B cell (primary cell): ENCODE measurements at regions not wholly inside any gene's neighbourhood (a gene's known extent, or its start where the extent isn't known, plus 50 kb on each side); places are given as distances from the start of the nearest gene placed in this dataset.

Experiments used
- ATAC-seq: fragments of 200-7000 bp; cut with Tn5 transposase; one replicate; pipeline ENCODE4 v1.10.0; 2021; ENCODE audit warnings: low read depth, mild to moderate bottlenecking, moderate number of reproducible peaks, moderate library complexity
- CTCF ChIA-PET: fragments of 350-600 bp; sonication (Branson Sonifier 250); formaldehyde crosslinking; loops from one replicate; lab custom pipeline; 2021; ENCODE audit warnings: antibody characterized with exemption, inconsistent platforms; lab: Charles Lee
- POLR2A ChIA-PET: fragments of 350-600 bp; sonication (Branson Sonifier 250); formaldehyde crosslinking; loops from one replicate; lab custom pipeline; 2021; ENCODE audit warnings: antibody characterized with exemption; lab: Charles Lee
- DNase-seq: peaks from one replicate; pipeline ENCODE4 v3.0.0; 2013
- H2AFZ ChIP-seq: 2 replicates; pipeline ENCODE4 v1.6.1; 2012; ENCODE audit warnings: mild to moderate bottlenecking, low read depth, low read length; ENCODE audit not compliant: insufficient read depth, poor library complexity, severe bottlenecking
- H3K27ac ChIP-seq, 2 donors: 1 replicate in 1 of 2; 2 replicates in 1 of 2; pipeline ENCODE4 v1.5.1; 2012 to 2013; ENCODE audit warnings: low read length in 2 of 2, mild to moderate bottlenecking in 2 of 2, moderate library complexity in 1 of 2
- H3K27me3 ChIP-seq, 4 experiments: fragments of 200-600 bp in 1 of 4; sonication (generic) in 1 of 4; replicated peaks in 1 of 4; 1 replicate in 2 of 4; 2 replicates in 2 of 4; pipeline versions ENCODE4 v1.6.1 to v1.7.0; 2013 to 2016; ENCODE audit warnings: low read length in 3 of 4, mild to moderate bottlenecking in 2 of 4, mixed read lengths in 1 of 4, moderate library complexity in 1 of 4; ENCODE audit not compliant: insufficient read depth in 4 of 4, control insufficient read depth in 3 of 4; ENCODE audit errors: control extremely low read depth in 1 of 4
- H3K36me3 ChIP-seq, 2 experiments: replicated peaks in 1 of 2; 1 replicate in 1 of 2; 2 replicates in 1 of 2; pipeline versions ENCODE4 v1.6.1 to v1.7.1; 2013; ENCODE audit warnings: low read length in 1 of 2; ENCODE audit not compliant: insufficient read depth in 2 of 2, control insufficient read depth in 1 of 2; ENCODE audit errors: control extremely low read depth in 1 of 2, extremely low read depth in 1 of 2
- H3K4me1 ChIP-seq, 2 donors: fragments of 200-600 bp in 1 of 2; sonication (generic) in 1 of 2; 1 replicate in 1 of 2; 2 replicates in 1 of 2; pipeline versions ENCODE4 v1.5.1 to v1.6.1; 2013 to 2017; ENCODE audit warnings: low read length in 2 of 2; ENCODE audit not compliant: control insufficient read depth in 2 of 2, insufficient read depth in 2 of 2
- H3K4me2 ChIP-seq: replicated peaks from 2 replicates; pipeline ENCODE3; 2012; ENCODE audit warnings: mild to moderate bottlenecking, low read depth, low read length; ENCODE audit not compliant: poor library complexity, severe bottlenecking
- H3K4me3 ChIP-seq, 5 experiments: fragments of 200-600 bp in 1 of 5; sonication (generic) in 1 of 5; 1 replicate in 3 of 5; 2 replicates in 2 of 5; pipeline versions ENCODE4 v1.5.1 to v1.7.0; 2011 to 2016; ENCODE audit warnings: low read length in 4 of 5, mild to moderate bottlenecking in 4 of 5, low read depth in 2 of 5, control low read depth in 1 of 5, moderate library complexity in 1 of 5; ENCODE audit not compliant: insufficient read depth in 1 of 5; ENCODE audit errors: control extremely low read depth in 1 of 5, extremely low read depth in 1 of 5
- H3K79me2 ChIP-seq: fragments of 200-600 bp; sonication (generic); one replicate; pipeline ENCODE4 v1.6.0; 2016; ENCODE audit warnings: low read length; ENCODE audit not compliant: control insufficient read depth, insufficient read depth
- H3K9ac ChIP-seq: fragments of 200-600 bp; sonication (generic); 2 replicates; pipeline ENCODE4 v1.6.1; 2017; ENCODE audit warnings: mild to moderate bottlenecking, low read length, moderate library complexity
- H3K9me3 ChIP-seq, 3 donors: one replicate each; pipeline versions ENCODE4 v1.6.1 to v1.7.1; 2013; ENCODE audit warnings: low read length in 2 of 3; ENCODE audit not compliant: control insufficient read depth in 2 of 3, insufficient read depth in 1 of 3; ENCODE audit errors: control extremely low read depth in 1 of 3
- H4K20me1 ChIP-seq: 2 replicates; pipeline ENCODE4 v1.6.0; 2012; ENCODE audit warnings: mild to moderate bottlenecking, low read length; ENCODE audit not compliant: insufficient read depth, control insufficient read depth, poor library complexity, severe bottlenecking
- H3K27ac Mint-ChIP-seq: one replicate; pipeline ENCODE4 v1.8.0; 2021; ENCODE audit warnings: mixed read lengths
- H3K27me3 Mint-ChIP-seq: one replicate; pipeline ENCODE4 v1.8.0; 2021; ENCODE audit warnings: mixed read lengths
- H3K4me1 Mint-ChIP-seq: one replicate; pipeline ENCODE4 v1.8.0; 2021; ENCODE audit warnings: mixed read lengths
- H3K4me3 Mint-ChIP-seq: one replicate; pipeline ENCODE4 v1.8.0; 2021; ENCODE audit warnings: mixed read lengths
- H3K9me3 Mint-ChIP-seq: one replicate; pipeline ENCODE4 v1.8.0; 2022; ENCODE audit warnings: mixed read lengths; ENCODE audit not compliant: insufficient read depth
- CTCF ChIP-seq: fragments of 200-600 bp; IDR thresholded peaks from one replicate; pipeline ENCODE4 v1.8.0; 2022; ENCODE audit warnings: antibody characterized with exemption, mild to moderate bottlenecking
- EZH2 ChIP-seq: IDR thresholded peaks from 2 replicates; pipeline ENCODE4 v1.6.1; 2012; ENCODE audit warnings: borderline replicate concordance, low read depth, mild to moderate bottlenecking, moderate library complexity, low read length; ENCODE audit not compliant: insufficient read depth, poor library complexity, severe bottlenecking
- WGBS: methylation state at CpG from one replicate; pipeline ENCODE4 v1.1.5; 2013; ENCODE audit warnings: missing lambda C conversion rate; ENCODE audit not compliant: insufficient coverage; 5-methylcytosine and 5-hydroxymethylcytosine counted together
- intact Hi-C: fragments of 100-400 bp; cut with micrococcal nuclease; formaldehyde crosslinking; loops from one replicate; pipeline ENCODE4 v1.10.0; 2022

GRCh38 chr3:124570232-124570631 lies 160.0 kb upstream of the UMPS start:
- Histone ChIP-seq H3K9ac (no peak overlapping the region), H4K20me1 (no peaks in the 10 kb centered on the region), H3K4me3 (no peak overlapping the region), H3K4me2 (no peak overlapping the region), H3K79me2 (no peaks in the 10 kb centered on the region), H3K27ac (no peak overlapping the region), H3K9me3 (no peaks in the 10 kb centered on the region), H2AFZ (no peak overlapping the region), H3K4me1 (no peaks in the 10 kb centered on the region), H3K27me3 (peaks cover 0 to 4% (median under 1%) of the 10 kb centered on the region in 4 experiments), H3K36me3 (no peaks in the 10 kb centered on the region)
- Mint-ChIP-seq H3K27me3 (no peaks in the 10 kb centered on the region), H3K4me1 (peaks cover 3% of the 10 kb centered on the region), H3K9me3 (no peaks in the 10 kb centered on the region), H3K4me3 (no peak overlapping the region), H3K27ac (no peak overlapping the region)
- TF ChIP-seq CTCF (no peak), EZH2 (no peak)
- intact Hi-C loops = no loop called here
- ChIA-PET CTCF (interaction anchor here (3.3 to 3.6 kb wide), 2 partner anchors 10 to 119 kb away, joined by 27 to 35 read pairs; no protein-coding TSS in a partner anchor), POLR2A (no interaction called here)
- no CpG with 5 or more reads among the region's 2 CpGs for WGBS
- DNase-seq = no peak
- no peak for ATAC-seq

GRCh38 chr3:124572851-124573405 lies 157.3 kb upstream of the UMPS start:
- Mint-ChIP-seq H3K27me3 (peaks cover 4% of the 10 kb centered on the region), H3K9me3 (no peaks in the 10 kb centered on the region), H3K4me3 (no peak overlapping the region), H3K4me1 (peaks cover 9% of the 10 kb centered on the region), H3K27ac (no peak overlapping the region)
- DNase-seq = no peak
- no peak overlapping the region for H3K4me2 ChIP-seq
- H3K4me3 ChIP-seq = no peak overlapping the region
- H3K4me1 ChIP-seq = no peaks in the 10 kb centered on the region
- H3K79me2 ChIP-seq = no peaks in the 10 kb centered on the region
- H4K20me1 ChIP-seq = no peaks in the 10 kb centered on the region
- intact Hi-C loops = no loop called here
- no peak overlapping the region for H3K27ac ChIP-seq
- H3K9me3 ChIP-seq = no peaks in the 10 kb centered on the region
- H3K27me3 ChIP-seq = no peaks in the 10 kb centered on the region
- no peak for ATAC-seq
- WGBS = 92% methylated on average over 6 of the region's 8 CpGs
- CTCF ChIA-PET = interaction anchor here (0.6 to 1.2 kb wide), 2 partner anchors 109 to 116 kb away, joined by 4 to 5 read pairs; no protein-coding TSS in a partner anchor
- H3K36me3 ChIP-seq = no peaks in the 10 kb centered on the region
- no peak for TF ChIP-seq CTCF
- TF ChIP-seq EZH2 = no peak
- H2AFZ ChIP-seq = no peak overlapping the region
- POLR2A ChIA-PET = no interaction called here
- H3K9ac ChIP-seq = no peak overlapping the region
